SU-DHL-6 (cell line): ENCODE measurements at regions not wholly inside any gene's neighbourhood (a gene's known extent, or its start where the extent isn't known, plus 50 kb on each side); places are given as distances from the start of the nearest gene placed in this dataset.

Experiments
- H2AFZ ChIP-seq: fragments of 200-600 bp; sonication (generic); 2 replicates; pipeline ENCODE4 v1.6.1; 2014; ENCODE audit warnings: low read depth, mild to moderate bottlenecking, moderate library complexity, mixed read lengths, antibody characterized with exemption, low read length; ENCODE audit not compliant: severe bottlenecking
- H3F3A ChIP-seq: fragments of 200-600 bp; shearing (Covaris generic); 2 replicates; pipeline ENCODE4 v1.6.0; 2016; ENCODE audit warnings: antibody characterized with exemption, mild to moderate bottlenecking; ENCODE audit not compliant: insufficient read depth
- H3K27ac ChIP-seq: fragments of 200-600 bp; sonication (generic); 2 replicates; pipeline ENCODE4 v1.5.1; 2016; ENCODE audit warnings: low read depth, mild to moderate bottlenecking, low read length, moderate library complexity, mixed read lengths
- H3K27me3 ChIP-seq: fragments of 200-600 bp; sonication (generic), shearing (Covaris generic); 2 replicates; pipeline ENCODE4 v1.6.0; 2014; ENCODE audit warnings: mild to moderate bottlenecking, low read length
- H3K36me3 ChIP-seq: fragments of 200-600 bp; sonication (generic); 2 replicates; pipeline ENCODE4 v1.6.1; 2014; ENCODE audit warnings: mild to moderate bottlenecking, low read length, mixed read lengths
- H3K4me2 ChIP-seq: fragments of 300-600, 200-600 bp; shearing (Covaris generic), sonication (generic); 2 replicates; pipeline ENCODE4 v1.6.0; 2014; ENCODE audit warnings: low read length, low read depth, mild to moderate bottlenecking; ENCODE audit not compliant: poor library complexity, severe bottlenecking
- H3K4me3 ChIP-seq: fragments of 200-600 bp; sonication (generic); 2 replicates; pipeline ENCODE4 v1.5.1; 2014; ENCODE audit warnings: antibody characterized with exemption, low read length, mild to moderate bottlenecking, mixed read lengths; ENCODE audit not compliant: insufficient read depth, poor library complexity, severe bottlenecking
- H3K79me2 ChIP-seq: fragments of 200-600 bp; sonication (generic); 2 replicates; pipeline ENCODE4 v1.6.1; 2014; ENCODE audit warnings: mild to moderate bottlenecking, low read length, moderate library complexity; ENCODE audit not compliant: insufficient read depth
- H3K9ac ChIP-seq: fragments of 200-600 bp; sonication (generic); 2 replicates; pipeline ENCODE4 v1.7.0; 2014; ENCODE audit warnings: mild to moderate bottlenecking, low read length
- H3K9me2 ChIP-seq: fragments of 200-600 bp; sonication (generic); replicated peaks from 2 replicates; pipeline ENCODE4 v1.6.1; 2014; ENCODE audit warnings: low read length; ENCODE audit not compliant: insufficient read depth
- H3K9me3 ChIP-seq: fragments of 200-600 bp; sonication (generic); 2 replicates; pipeline ENCODE4 v1.6.1; 2014; ENCODE audit warnings: low read length, mixed read lengths; ENCODE audit not compliant: insufficient read depth
- H4K20me1 ChIP-seq: fragments of 200-600 bp; sonication (generic); 2 replicates; pipeline ENCODE4 v1.6.1; 2014; ENCODE audit warnings: low read depth, mild to moderate bottlenecking, antibody characterized with exemption, low read length, moderate library complexity, mixed read lengths
- EZH2phosphoT487 ChIP-seq: fragments of 200-600 bp; sonication (generic), shearing (Covaris generic); conservative IDR thresholded peaks from 2 replicates; pipeline ENCODE4 v1.6.1; 2018; ENCODE audit warnings: mild to moderate bottlenecking, antibody characterized with exemption, low read length, moderate library complexity, mixed read lengths
- TF ChIP-seq, protein P1 (sequence below): fragments of 200-600 bp; sonication (generic); IDR thresholded peaks from one replicate; pipeline ENCODE4 v1.5.1; 2017; ENCODE audit warnings: antibody characterized with exemption, mild to moderate bottlenecking, low read length, moderate library complexity; ENCODE audit not compliant: insufficient read depth, poor library complexity, severe bottlenecking

DNA sequence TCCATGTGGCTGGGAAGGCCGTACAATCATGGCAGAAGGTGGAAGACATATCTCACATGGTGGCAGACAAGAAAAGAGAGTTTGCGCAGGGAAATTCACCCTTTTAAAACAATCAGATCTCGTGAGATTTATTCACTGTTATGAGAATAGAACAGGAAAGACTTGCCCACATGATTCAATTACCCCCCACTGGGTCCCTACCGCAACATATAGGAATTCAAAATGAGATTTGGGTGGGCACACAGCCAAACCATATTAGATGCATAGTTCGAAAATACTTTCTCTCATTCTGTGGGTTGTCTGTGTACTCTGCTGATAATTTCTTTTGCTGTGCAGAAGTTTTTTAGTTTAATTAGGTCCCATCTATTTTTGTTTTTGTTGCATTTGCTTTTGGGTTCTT is 990.3 kb downstream of the PLA2G4A start:
- Histone ChIP-seq H3K9me2 (no peaks in the 10 kb centered on the region), H3K4me3 (no peak overlapping the region), H3K4me2 (no peak overlapping the region), H2AFZ (no peak overlapping the region), H3K36me3 (no peaks in the 10 kb centered on the region), H3K9ac (no peak overlapping the region), H3K27ac (no peak overlapping the region), H4K20me1 (no peaks in the 10 kb centered on the region), H3K79me2 (no peaks in the 10 kb centered on the region), H3K9me3 (no peaks in the 10 kb centered on the region), H3K27me3 (no peaks in the 10 kb centered on the region), H3F3A (no peaks in the 10 kb centered on the region)
- TF ChIP-seq EZH2phosphoT487, result no peak
- TF ChIP-seq, protein P1, sequence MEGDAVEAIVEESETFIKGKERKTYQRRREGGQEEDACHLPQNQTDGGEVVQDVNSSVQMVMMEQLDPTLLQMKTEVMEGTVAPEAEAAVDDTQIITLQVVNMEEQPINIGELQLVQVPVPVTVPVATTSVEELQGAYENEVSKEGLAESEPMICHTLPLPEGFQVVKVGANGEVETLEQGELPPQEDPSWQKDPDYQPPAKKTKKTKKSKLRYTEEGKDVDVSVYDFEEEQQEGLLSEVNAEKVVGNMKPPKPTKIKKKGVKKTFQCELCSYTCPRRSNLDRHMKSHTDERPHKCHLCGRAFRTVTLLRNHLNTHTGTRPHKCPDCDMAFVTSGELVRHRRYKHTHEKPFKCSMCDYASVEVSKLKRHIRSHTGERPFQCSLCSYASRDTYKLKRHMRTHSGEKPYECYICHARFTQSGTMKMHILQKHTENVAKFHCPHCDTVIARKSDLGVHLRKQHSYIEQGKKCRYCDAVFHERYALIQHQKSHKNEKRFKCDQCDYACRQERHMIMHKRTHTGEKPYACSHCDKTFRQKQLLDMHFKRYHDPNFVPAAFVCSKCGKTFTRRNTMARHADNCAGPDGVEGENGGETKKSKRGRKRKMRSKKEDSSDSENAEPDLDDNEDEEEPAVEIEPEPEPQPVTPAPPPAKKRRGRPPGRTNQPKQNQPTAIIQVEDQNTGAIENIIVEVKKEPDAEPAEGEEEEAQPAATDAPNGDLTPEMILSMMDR, result no peak

GRCh38 chr1:187836557-187836956 is 1007.8 kb downstream of the PLA2G4A start:
- no peaks in the 10 kb centered on the region for H3K27me3 ChIP-seq
- no peak overlapping the region for H2AFZ ChIP-seq
- H3K9me3 ChIP-seq, result no peaks in the 10 kb centered on the region
- no peak for TF ChIP-seq EZH2phosphoT487
- TF ChIP-seq, protein P1, result no peak
- no peaks in the 10 kb centered on the region for H3K79me2 ChIP-seq
- no peaks in the 10 kb centered on the region for H3K36me3 ChIP-seq
- no peak overlapping the region for H3K4me2 ChIP-seq
- no peaks in the 10 kb centered on the region for H4K20me1 ChIP-seq
- H3K4me3 ChIP-seq, result no peak overlapping the region
- H3K9ac ChIP-seq, result no peak overlapping the region
- no peak overlapping the region for H3K27ac ChIP-seq
- no peaks in the 10 kb centered on the region for H3F3A ChIP-seq
- no peaks in the 10 kb centered on the region for H3K9me2 ChIP-seq

- 0 out of 2 replicates have a peak, but pooled peaks cover 2% of the 10 kb centered on the region for H3K9me3 ChIP-seq
- no peak overlapping the region for H2AFZ ChIP-seq
- no peak overlapping the region for H3K9ac ChIP-seq
- no peaks in the 10 kb centered on the region for H3K9me2 ChIP-seq
- H3K79me2 ChIP-seq, result no peaks in the 10 kb centered on the region
- no peaks in the 10 kb centered on the region for H3K36me3 ChIP-seq
- H4K20me1 ChIP-seq, result no peaks in the 10 kb centered on the region
- H3K4me2 ChIP-seq, result no peak overlapping the region
- TF ChIP-seq EZH2phosphoT487, result no peak
- TF ChIP-seq, protein P1, result no peak
- no peaks in the 10 kb centered on the region for H3K27me3 ChIP-seq
- H3K27ac ChIP-seq, result no peak overlapping the region
- no peaks in the 10 kb centered on the region for H3F3A ChIP-seq
- H3K4me3 ChIP-seq, result no peak overlapping the region
Measured at GRCh38 chr1:187837787-187838186, 1009.0 kb downstream of the PLA2G4A start.
